HEK293 (cell line): ENCODE measurements at regions not wholly inside any gene's neighbourhood (a gene's known extent, or its start where the extent isn't known, plus 50 kb on each side); places are given as distances from the start of the nearest gene placed in this dataset.

Experiments used
- CTCF ChIA-PET: fragments of 350-600 bp; formaldehyde crosslinking; extraction: SDS; loops from one replicate; lab custom pipeline; 2021; ENCODE audit warnings: antibody characterized with exemption; lab: Yijun Ruan, JAX
- POLR2A ChIA-PET: fragments of 300-600 bp; formaldehyde crosslinking; extraction: SDS; loops from one replicate; lab custom pipeline; 2020; ENCODE audit warnings: antibody characterized with exemption, inconsistent platforms; lab: Yijun Ruan, JAX
- H3K27ac ChIP-seq: fragments of 200-500 bp; sonication (Bioruptor generic); 2 replicates; pipeline ENCODE4 v1.5.1; 2014; ENCODE audit warnings: low read depth, low read length, control low read depth, inconsistent platforms; ENCODE audit errors: extremely low read depth
- H3K36me3 ChIP-seq, 2 experiments: fragments of 200-500 bp in 1 of 2; sonication (Bioruptor generic) in 1 of 2; 1 replicate in 1 of 2; 2 replicates in 1 of 2; pipeline ENCODE4 v1.5.1; 2014 to 2017; ENCODE audit warnings: inconsistent platforms in 2 of 2, low read length in 2 of 2; ENCODE audit not compliant: control insufficient read depth in 2 of 2, insufficient read depth in 1 of 2
- H3K4me1 ChIP-seq: fragments of 200-500 bp; sonication (Bioruptor generic); 2 replicates; pipeline ENCODE4 v1.5.1; 2014; ENCODE audit warnings: mild to moderate bottlenecking, low read length, inconsistent platforms; ENCODE audit not compliant: control insufficient read depth, insufficient read depth
- H3K4me3 ChIP-seq: 2 replicates; pipeline ENCODE4 v1.5.1; 2011; ENCODE audit warnings: low read depth, mild to moderate bottlenecking, control low read depth, low read length, moderate library complexity
- H3K9me3 ChIP-seq: fragments of 200-500 bp; sonication (Bioruptor generic); 2 replicates; pipeline ENCODE4 v1.5.1; 2014; ENCODE audit warnings: low read depth, low read length, inconsistent platforms; ENCODE audit not compliant: control insufficient read depth, insufficient read depth
- EGR2 ChIP-seq: fragments of 450-650 bp; formaldehyde crosslinking; IDR thresholded peaks from 2 replicates; pipeline ENCODE4 v1.5.1; 2016; ENCODE audit warnings: low read depth, missing biosample characterization, missing genetic modification characterization
- HOXA7 ChIP-seq: sonication (generic); formaldehyde crosslinking; IDR thresholded peaks from 2 replicates; pipeline ENCODE4 v1.8.1; 2022; ENCODE audit warnings: missing genetic modification reagents, borderline replicate concordance
- MYNN ChIP-seq: fragments of 450-650 bp; formaldehyde crosslinking; IDR thresholded peaks from 2 replicates; pipeline ENCODE4 v1.5.1; 2016; ENCODE audit warnings: missing biosample characterization, missing genetic modification characterization, borderline replicate concordance
- REPIN1 ChIP-seq: fragments of 450-650 bp; formaldehyde crosslinking; IDR thresholded peaks from 2 replicates; pipeline ENCODE4 v1.5.1; 2017; ENCODE audit warnings: missing biosample characterization, missing genetic modification characterization, low read depth
- TSHZ1 ChIP-seq: fragments of 450-650 bp; formaldehyde crosslinking; IDR thresholded peaks from 2 replicates; pipeline ENCODE4 v1.5.1; 2016; ENCODE audit warnings: missing biosample characterization, missing genetic modification characterization, borderline replicate concordance
- ZBTB21 ChIP-seq: fragments of 450-650 bp; formaldehyde crosslinking; IDR thresholded peaks from 2 replicates; pipeline ENCODE4 v1.5.1; 2017; ENCODE audit warnings: missing biosample characterization, missing genetic modification characterization
- ZBTB48 ChIP-seq: fragments of 450-650 bp; formaldehyde crosslinking; IDR thresholded peaks from 2 replicates; pipeline ENCODE4 v1.5.1; 2016; ENCODE audit warnings: missing biosample characterization, missing genetic modification characterization
- ZNF146 ChIP-seq: fragments of 450-650 bp; formaldehyde crosslinking; IDR thresholded peaks from 2 replicates; pipeline ENCODE4 v1.5.1; 2016; ENCODE audit warnings: missing biosample characterization, missing genetic modification characterization
- ZNF2 ChIP-seq: fragments of 450-650 bp; formaldehyde crosslinking; IDR thresholded peaks from 2 replicates; pipeline ENCODE4 v1.5.1; 2016; ENCODE audit warnings: missing biosample characterization, missing genetic modification characterization
- ZNF239 ChIP-seq: fragments of 450-650 bp; formaldehyde crosslinking; IDR thresholded peaks from 2 replicates; pipeline ENCODE4 v1.5.1; 2016; ENCODE audit warnings: missing biosample characterization, missing genetic modification characterization
- ZNF311 ChIP-seq: fragments of 450-650 bp; formaldehyde crosslinking; IDR thresholded peaks from 2 replicates; pipeline ENCODE4 v1.5.1; 2017; ENCODE audit warnings: missing biosample characterization, missing genetic modification characterization, borderline replicate concordance
- ZNF341 ChIP-seq: fragments of 450-650 bp; formaldehyde crosslinking; IDR thresholded peaks from 2 replicates; pipeline ENCODE4; 2016; ENCODE audit warnings: low read depth, missing biosample characterization, missing genetic modification characterization
- ZNF391 ChIP-seq: fragments of 450-650 bp; formaldehyde crosslinking; IDR thresholded peaks from 2 replicates; pipeline ENCODE4 v1.5.1; 2016; ENCODE audit warnings: low read depth, missing biosample characterization, missing genetic modification characterization, borderline replicate concordance
- ZNF629 ChIP-seq: fragments of 450-650 bp; formaldehyde crosslinking; IDR thresholded peaks from 2 replicates; pipeline ENCODE4 v1.5.1; 2017; ENCODE audit warnings: missing biosample characterization, missing genetic modification characterization
- ZNF660 ChIP-seq: fragments of 450-650 bp; IDR thresholded peaks from 2 replicates; pipeline ENCODE4 v1.5.1; 2018; ENCODE audit warnings: missing biosample characterization, mild to moderate bottlenecking, missing genetic modification characterization
- ZNF670 ChIP-seq: fragments of 450-650 bp; formaldehyde crosslinking; IDR thresholded peaks from 2 replicates; pipeline ENCODE4 v1.5.1; 2016; ENCODE audit warnings: missing biosample characterization, missing genetic modification characterization, low read depth
- ZNF701 ChIP-seq: fragments of 450-650 bp; formaldehyde crosslinking; IDR thresholded peaks from 2 replicates; pipeline ENCODE4 v1.5.1; 2016; ENCODE audit warnings: missing biosample characterization, missing genetic modification characterization
- ZNF776 ChIP-seq: fragments of 450-650 bp; formaldehyde crosslinking; IDR thresholded peaks from 2 replicates; pipeline ENCODE4 v1.5.0; 2017; ENCODE audit warnings: missing biosample characterization, missing genetic modification characterization, borderline replicate concordance
- TF ChIP-seq, protein P1 (sequence below): fragments of 450-650 bp; formaldehyde crosslinking; IDR thresholded peaks from 2 replicates; pipeline ENCODE4 v1.5.1; 2016; ENCODE audit warnings: missing biosample characterization, missing genetic modification characterization
- TF ChIP-seq, protein P2 (sequence below): fragments of 450-650 bp; formaldehyde crosslinking; IDR thresholded peaks from 2 replicates; pipeline ENCODE4 v1.5.1; 2017; ENCODE audit warnings: missing biosample characterization, missing genetic modification characterization

GRCh38 chr3:178334239-178334638, 202.0 kb upstream of the KCNMB2 start:
- Histone ChIP-seq H3K4me3 (no peak overlapping the region), H3K36me3 (no peaks in the 10 kb centered on the region), H3K27ac (no peak overlapping the region), H3K9me3 (no peaks in the 10 kb centered on the region), H3K4me1 (no peaks in the 10 kb centered on the region)
- TF ChIP-seq ZBTB48 (tag by site-specific recombination) (no peak), HOXA7 (CRISPR knock-in tag) (no peak), ZNF2 (tag by site-specific recombination) (no peak), ZBTB21 (tag by site-specific recombination) (no peak), ZNF239 (no peak), TSHZ1 (tag by site-specific recombination) (no peak), ZNF660 (tag by site-specific recombination) (no peak), ZNF311 (no peak), ZNF341 (no peak), ZNF776 (no peak), MYNN (tag by site-specific recombination) (no peak), EGR2 (tag by site-specific recombination) (no peak), ZNF146 (no peak), ZNF391 (tag by site-specific recombination) (no peak), ZNF670 (tag by site-specific recombination) (no peak), REPIN1 (tag by site-specific recombination) (no peak), ZNF701 (no peak)
- TF ChIP-seq, protein P1, sequence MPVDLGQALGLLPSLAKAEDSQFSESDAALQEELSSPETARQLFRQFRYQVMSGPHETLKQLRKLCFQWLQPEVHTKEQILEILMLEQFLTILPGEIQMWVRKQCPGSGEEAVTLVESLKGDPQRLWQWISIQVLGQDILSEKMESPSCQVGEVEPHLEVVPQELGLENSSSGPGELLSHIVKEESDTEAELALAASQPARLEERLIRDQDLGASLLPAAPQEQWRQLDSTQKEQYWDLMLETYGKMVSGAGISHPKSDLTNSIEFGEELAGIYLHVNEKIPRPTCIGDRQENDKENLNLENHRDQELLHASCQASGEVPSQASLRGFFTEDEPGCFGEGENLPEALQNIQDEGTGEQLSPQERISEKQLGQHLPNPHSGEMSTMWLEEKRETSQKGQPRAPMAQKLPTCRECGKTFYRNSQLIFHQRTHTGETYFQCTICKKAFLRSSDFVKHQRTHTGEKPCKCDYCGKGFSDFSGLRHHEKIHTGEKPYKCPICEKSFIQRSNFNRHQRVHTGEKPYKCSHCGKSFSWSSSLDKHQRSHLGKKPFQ (tag by site-specific recombination) = no peak
- POLR2A ChIA-PET = no interaction called here
- CTCF ChIA-PET = interaction anchor here (0.7 kb wide), 1 partner anchor 51 kb away, joined by 3 read pairs; no protein-coding TSS in a partner anchor

DNA sequence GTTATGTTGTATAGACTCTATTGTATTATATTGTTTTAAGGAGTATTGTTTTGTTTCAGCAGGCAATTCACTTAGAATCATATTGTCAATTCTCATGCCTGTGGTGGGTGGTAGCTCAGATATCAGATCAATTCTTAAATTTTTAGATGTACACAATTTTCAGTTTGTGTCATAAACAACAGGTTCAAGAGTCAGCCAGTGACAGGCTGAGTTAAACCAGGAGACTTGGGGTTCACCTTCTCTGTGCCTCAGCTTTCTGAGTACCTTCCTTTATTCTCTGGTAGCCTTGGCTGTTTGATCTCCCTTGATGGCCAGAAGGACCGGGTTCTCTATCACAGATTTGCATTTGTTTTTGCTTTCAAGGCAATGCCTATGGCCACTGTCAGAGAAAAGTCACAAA, 199.9 kb upstream of the KCNMB2 start:
- POLR2A ChIA-PET = no interaction called here
- CTCF ChIA-PET = interaction anchor here (0.6 kb wide), 1 partner anchor 1462 kb away, joined by 3 read pairs; no protein-coding TSS in a partner anchor
- H3K9me3 ChIP-seq = no peaks in the 10 kb centered on the region
- TF ChIP-seq, protein P2, sequence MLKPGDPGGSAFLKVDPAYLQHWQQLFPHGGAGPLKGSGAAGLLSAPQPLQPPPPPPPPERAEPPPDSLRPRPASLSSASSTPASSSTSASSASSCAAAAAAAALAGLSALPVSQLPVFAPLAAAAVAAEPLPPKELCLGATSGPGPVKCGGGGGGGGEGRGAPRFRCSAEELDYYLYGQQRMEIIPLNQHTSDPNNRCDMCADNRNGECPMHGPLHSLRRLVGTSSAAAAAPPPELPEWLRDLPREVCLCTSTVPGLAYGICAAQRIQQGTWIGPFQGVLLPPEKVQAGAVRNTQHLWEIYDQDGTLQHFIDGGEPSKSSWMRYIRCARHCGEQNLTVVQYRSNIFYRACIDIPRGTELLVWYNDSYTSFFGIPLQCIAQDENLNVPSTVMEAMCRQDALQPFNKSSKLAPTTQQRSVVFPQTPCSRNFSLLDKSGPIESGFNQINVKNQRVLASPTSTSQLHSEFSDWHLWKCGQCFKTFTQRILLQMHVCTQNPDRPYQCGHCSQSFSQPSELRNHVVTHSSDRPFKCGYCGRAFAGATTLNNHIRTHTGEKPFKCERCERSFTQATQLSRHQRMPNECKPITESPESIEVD (tag by site-specific recombination) = no peak
- TF ChIP-seq MYNN (tag by site-specific recombination) (no peak), ZNF629 (tag by site-specific recombination) (no peak)
- TF ChIP-seq, all 188 proteins: peak for 0
- H3K4me3 ChIP-seq = no peak overlapping the region
- H3K4me1 ChIP-seq = no peaks in the 10 kb centered on the region
- H3K36me3 ChIP-seq = no peaks in the 10 kb centered on the region
- H3K27ac ChIP-seq = no peak overlapping the region
